ENCODE measurements at regions not wholly inside any gene's neighbourhood (a gene's known extent, or its start where the extent isn't known, plus 50 kb on each side); places are given as distances from the start of the nearest gene placed in this dataset.

- TF ChIP-seq CTCF (IDR thresholded peaks at IDR 0.05; ENCODE audit: insufficient read depth, low read length) (no peak), POLR2AphosphoS5 (IDR thresholded peaks at IDR 0.05; ENCODE audit: low read depth) (no peak), REST (IDR thresholded peaks at IDR 0.05; ENCODE audit: insufficient replicate concordance, low read depth) (no peak), SPI1 (IDR thresholded peaks at IDR 0.05; ENCODE audit: borderline replicate concordance, low read depth) (no peak), GABPA (IDR thresholded peaks at IDR 0.05; ENCODE audit: low read depth) (no peak)
Measured at GRCh38 chr13:23504180-23504579, 66.0 kb upstream of the TNFRSF19 start.
